K562 (cell line): ENCODE measurements at regions not wholly inside any gene's neighbourhood (a gene's known extent, or its start where the extent isn't known, plus 50 kb on each side); places are given as distances from the start of the nearest gene placed in this dataset.

ENCODE experiments used
- ATAC-seq: fragments of 200-7000 bp; cut with Tn5 transposase; 3 replicates; pipeline ENCODE4 v1.9.1; 2020; ENCODE audit warnings: moderate library complexity
- BruUV-seq: library from RNA; stranded (reverse); fragments of 400-500 nt; replicated peaks from 2 replicates; lab custom pipeline; 2021; lab: Mats Ljungman, UMichigan
- CTCF ChIA-PET: fragments of 300-600 bp; formaldehyde crosslinking; extraction: SDS; loops from one replicate; lab custom pipeline; 2021; ENCODE audit warnings: low intra/inter-chr PET ratio; lab: Yijun Ruan, JAX
- POLR2A ChIA-PET: fragments of 300-600, 350-650 bp; sonication (Branson Sonifier 250); formaldehyde crosslinking; extraction: SDS; loops from one replicate; lab custom pipeline; 2021; ENCODE audit warnings: antibody characterized with exemption, inconsistent platforms; lab: Yijun Ruan, JAX
- DNase-seq, 4 experiments: peaks; one replicate each; pipeline versions ENCODE4 v3.0.0 to v3.0.0-alpha.2; 2011 to 2018; ENCODE audit warnings: low spot score in 3 of 4, mixed read lengths in 3 of 4; ENCODE audit errors: extremely low read depth in 1 of 4
- FAIRE-seq: peaks from 2 replicates; lab custom pipeline; 2011; peaks lifted over from hg19 to GRCh38; lab: Jason Lieb, UNC
- H2AFZ ChIP-seq: 2 replicates; pipeline ENCODE4 v1.6.0; 2011; ENCODE audit warnings: low read depth, low read length, control low read depth, inconsistent platforms
- H3K27ac ChIP-seq: fragments of 200-600 bp; 3 replicates; pipeline ENCODE4 v1.8.0; 2011; ENCODE audit warnings: low read depth, mild to moderate bottlenecking, control low read depth, inconsistent platforms, low read length, moderate library complexity, mixed read lengths; ENCODE audit errors: extremely low read depth
- H3K27me3 ChIP-seq, 2 experiments: fragments of 300-600 bp in 1 of 2; 2 replicates in 1 of 2; 3 replicates in 1 of 2; pipeline versions ENCODE4 v1.6.0 to v1.8.0; 2011; ENCODE audit warnings: inconsistent platforms in 2 of 2, low read length in 2 of 2, mild to moderate bottlenecking in 1 of 2, mixed read lengths in 1 of 2, moderate library complexity in 1 of 2; ENCODE audit not compliant: control insufficient read depth in 2 of 2, insufficient read depth in 2 of 2
- H3K36me3 ChIP-seq: fragments of 300-600 bp; 3 replicates; pipeline ENCODE4 v1.8.0; 2011; ENCODE audit warnings: mild to moderate bottlenecking, low read length, inconsistent platforms; ENCODE audit not compliant: control insufficient read depth, insufficient read depth
- H3K4me1 ChIP-seq, 2 experiments: fragments of 200-600 bp in 1 of 2; replicated peaks in 1 of 2; 2 replicates in 1 of 2; 3 replicates in 1 of 2; pipeline versions ENCODE4 v1.5.1 to v1.8.0; 2011; ENCODE audit warnings: inconsistent platforms in 2 of 2, low read length in 2 of 2, mild to moderate bottlenecking in 1 of 2, mixed read lengths in 1 of 2, moderate library complexity in 1 of 2; ENCODE audit not compliant: control insufficient read depth in 2 of 2, insufficient read depth in 2 of 2
- H3K4me2 ChIP-seq: 2 replicates; pipeline ENCODE4 v1.6.1; 2011; ENCODE audit warnings: low read length, control low read depth, inconsistent platforms, mixed read lengths; ENCODE audit not compliant: insufficient read depth
- H3K4me3 ChIP-seq: fragments of 200-600 bp; sonication (generic), shearing (Covaris generic); 2 replicates; pipeline ENCODE4 v1.5.1; 2016; ENCODE audit warnings: control low read depth, inconsistent platforms
- H3K79me2 ChIP-seq: fragments of 200-600 bp; 3 replicates; pipeline ENCODE4 v1.8.0; 2011; ENCODE audit warnings: low read length, inconsistent platforms; ENCODE audit not compliant: control insufficient read depth, insufficient read depth
- H3K9ac ChIP-seq, 2 experiments: 2 replicates each; pipeline versions ENCODE4 v1.6.0 to v1.6.1; 2011; ENCODE audit warnings: low read depth in 2 of 2, low read length in 2 of 2, control low read depth in 1 of 2, inconsistent platforms in 1 of 2, mild to moderate bottlenecking in 1 of 2, mixed read lengths in 1 of 2; ENCODE audit not compliant: insufficient read depth in 1 of 2
- H3K9me1 ChIP-seq: one replicate; pipeline ENCODE4 v1.6.0; 2011; ENCODE audit warnings: inconsistent platforms, mild to moderate bottlenecking, low read length, moderate library complexity; ENCODE audit not compliant: control insufficient read depth, insufficient read depth
- H3K9me3 ChIP-seq: replicated peaks from 2 replicates; pipeline ENCODE4 v1.5.1; 2011; ENCODE audit warnings: low read depth, low read length, inconsistent platforms; ENCODE audit not compliant: control insufficient read depth, insufficient read depth
- H4K20me1 ChIP-seq: replicated peaks from 2 replicates; pipeline ENCODE4 v1.6.1; 2011; ENCODE audit warnings: low read length, inconsistent platforms, mixed read lengths; ENCODE audit not compliant: control insufficient read depth, insufficient read depth
- CREBBP ChIP-seq: IDR thresholded peaks from one replicate; pipeline ENCODE4 v1.6.1; 2012; ENCODE audit warnings: low read depth, mild to moderate bottlenecking, control low read depth, inconsistent platforms, low read length
- E2F6 ChIP-seq, 2 experiments: IDR thresholded peaks; 2 replicates each; pipeline ENCODE4 v1.6.1; 2011; ENCODE audit warnings: borderline replicate concordance in 1 of 2, control low read depth in 1 of 2, low read depth in 1 of 2, low read length in 1 of 2, mild to moderate bottlenecking in 1 of 2, mixed read lengths in 1 of 2, moderate library complexity in 1 of 2; ENCODE audit not compliant: insufficient read depth in 1 of 2, insufficient read length in 1 of 2, poor library complexity in 1 of 2, severe bottlenecking in 1 of 2; ENCODE audit errors: extremely low read depth in 1 of 2
- FOXJ3 ChIP-seq: sonication (generic); formaldehyde crosslinking; IDR thresholded peaks from 2 replicates; pipeline ENCODE4 v1.4.0; 2020; ENCODE audit warnings: mild to moderate bottlenecking, missing genetic modification reagents
- HNRNPUL1 ChIP-seq: fragments of 200-400 bp; formaldehyde crosslinking; IDR thresholded peaks from 2 replicates; pipeline ENCODE4 v1.6.1; 2017; ENCODE audit warnings: low read length
- NFE2 ChIP-seq: IDR thresholded peaks from 2 replicates; pipeline ENCODE4 v1.6.1; 2014; ENCODE audit warnings: antibody characterized with exemption, low read depth
- SMARCA4 ChIP-seq: fragments of 450-650 bp; IDR thresholded peaks from 2 replicates; pipeline ENCODE4 v1.6.1; 2016
- ZNF347 ChIP-seq: fragments of 450-650 bp; formaldehyde crosslinking; IDR thresholded peaks from 2 replicates; pipeline ENCODE4 v1.4.0; 2020; ENCODE audit warnings: low read depth, mild to moderate bottlenecking, moderate library complexity
- ZNF586 ChIP-seq: fragments of 450-650 bp; formaldehyde crosslinking; conservative IDR thresholded peaks from 2 replicates; pipeline ENCODE4 v1.4.0; 2020; ENCODE audit warnings: mild to moderate bottlenecking, moderate library complexity
- in situ Hi-C: fragments of 300-500 bp; cut with MboI; formaldehyde crosslinking; loops from 4 replicates; pipeline ENCODE4 v1.15.0; 2018; ENCODE audit warnings: inconsistent platforms, mixed read lengths
- intact Hi-C: fragments of 100-400 bp; cut with micrococcal nuclease; formaldehyde crosslinking; loops from 2 replicates; pipeline ENCODE4 v1.14.2; 2022
- TF ChIP-seq, protein P1 (sequence below): fragments of 450-650 bp; formaldehyde crosslinking; IDR thresholded peaks from 2 replicates; pipeline ENCODE4 v1.4.0; 2022; ENCODE audit warnings: missing genetic modification characterization

DNA sequence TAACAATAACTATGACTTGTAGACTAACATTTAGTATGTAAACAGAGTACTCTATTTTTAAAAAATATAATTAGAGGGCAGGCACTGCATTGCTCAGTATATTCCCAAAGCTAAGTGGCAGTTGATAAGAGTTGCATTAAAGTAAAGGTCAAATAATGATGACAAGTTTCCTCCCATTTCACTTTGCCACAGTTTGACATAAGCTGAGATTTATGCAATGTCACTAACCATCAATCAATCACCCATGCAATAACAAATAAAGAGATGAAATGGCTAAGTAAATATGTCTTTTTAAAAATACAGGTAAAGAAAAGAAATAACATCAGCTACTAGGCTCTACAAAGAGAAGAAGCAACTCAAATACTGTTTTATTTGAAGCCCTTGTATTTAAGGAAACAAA lies 673.4 kb downstream of the PCDH18 start:
- ATAC-seq (no peak), DNase-seq (no peak), FAIRE-seq (no peak)
- H3K36me3 ChIP-seq, result no peaks in the 10 kb centered on the region
- intact Hi-C loops (no loop called here), in situ Hi-C loops (no loop called here)
- no peaks in the 10 kb centered on the region for H3K79me2 ChIP-seq
- H3K27me3 ChIP-seq, result no peaks in the 10 kb centered on the region
- ChIA-PET POLR2A (no interaction called here), CTCF (no interaction called here)
- no peak overlapping the region for H3K4me3 ChIP-seq
- H3K9me3 ChIP-seq, result no peaks in the 10 kb centered on the region
- no peak overlapping the region for H3K27ac ChIP-seq
- BruUV-seq, result no TSS peak
- H4K20me1 ChIP-seq, result no peaks in the 10 kb centered on the region
- H3K9ac ChIP-seq, result no peak overlapping the region
- no peak for TF ChIP-seq CREBBP
- no peak for TF ChIP-seq E2F6 (IDR thresholded peaks at IDR 0.05; ENCODE audit: borderline replicate concordance in 1 of 2, extremely low read depth in 1 of 2, insufficient read depth in 1 of 2, insufficient read length in 1 of 2, low read depth in 1 of 2, low read length in 1 of 2, poor library complexity in 1 of 2, severe bottlenecking in 1 of 2)
- TF ChIP-seq HNRNPUL1, result no peak
- TF ChIP-seq SMARCA4, result no peak
- no peak for TF ChIP-seq ZNF586 (CRISPR knock-in tag)
- no peak for TF ChIP-seq FOXJ3
- TF ChIP-seq, protein P1, sequence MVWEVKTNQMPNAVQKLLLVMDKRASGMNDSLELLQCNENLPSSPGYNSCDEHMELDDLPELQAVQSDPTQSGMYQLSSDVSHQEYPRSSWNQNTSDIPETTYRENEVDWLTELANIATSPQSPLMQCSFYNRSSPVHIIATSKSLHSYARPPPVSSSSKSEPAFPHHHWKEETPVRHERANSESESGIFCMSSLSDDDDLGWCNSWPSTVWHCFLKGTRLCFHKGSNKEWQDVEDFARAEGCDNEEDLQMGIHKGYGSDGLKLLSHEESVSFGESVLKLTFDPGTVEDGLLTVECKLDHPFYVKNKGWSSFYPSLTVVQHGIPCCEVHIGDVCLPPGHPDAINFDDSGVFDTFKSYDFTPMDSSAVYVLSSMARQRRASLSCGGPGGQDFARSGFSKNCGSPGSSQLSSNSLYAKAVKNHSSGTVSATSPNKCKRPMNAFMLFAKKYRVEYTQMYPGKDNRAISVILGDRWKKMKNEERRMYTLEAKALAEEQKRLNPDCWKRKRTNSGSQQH, result no peak
- TF ChIP-seq NFE2, result no peak
- no peak for TF ChIP-seq ZNF347 (CRISPR knock-in tag)
- H3K4me1 ChIP-seq, result no peaks in the 10 kb centered on the region
- H3K9me1 ChIP-seq, result no peaks in the 10 kb centered on the region
- no peak overlapping the region for H3K4me2 ChIP-seq
- H2AFZ ChIP-seq, result no peak overlapping the region
